PC-9 (cell line): ENCODE measurements at regions not wholly inside any gene's neighbourhood (a gene's known extent, or its start where the extent isn't known, plus 50 kb on each side); places are given as distances from the start of the nearest gene placed in this dataset.

Experiments
- BruUV-seq: library from RNA; stranded (reverse); fragments of 400-500 nt; replicated peaks from 2 replicates; lab custom pipeline; 2021; lab: Mats Ljungman, UMichigan
- CTCF ChIA-PET: fragments of 300-600 bp; sonication (Branson Sonifier 250); formaldehyde crosslinking; loops from one replicate; lab custom pipeline; 2022; ENCODE audit warnings: antibody characterized with exemption; lab: Charles Lee
- POLR2A ChIA-PET: fragments of 300-600 bp; sonication (Branson Sonifier 250); formaldehyde crosslinking; loops from one replicate; lab custom pipeline; 2022; ENCODE audit warnings: antibody characterized with exemption; ENCODE audit not compliant: unreplicated experiment; lab: Charles Lee
- DNase-seq, 2 experiments: peaks; one replicate each; pipeline versions ENCODE4 v3.0.0 to v3.0.0-alpha.2; 2015 to 2022; ENCODE audit warnings: mixed read lengths in 1 of 2
- H2AFZ ChIP-seq: fragments of 200-600 bp; sonication (generic); 2 replicates; pipeline ENCODE4 v1.8.1; 2017; ENCODE audit warnings: antibody characterized with exemption
- H3F3A ChIP-seq: fragments of 200-600 bp; sonication (generic); 2 replicates; pipeline ENCODE4 v1.8.1; 2017; ENCODE audit warnings: antibody characterized with exemption, mild to moderate bottlenecking, low read depth; ENCODE audit not compliant: insufficient read depth
- H3K27ac ChIP-seq: fragments of 200-600 bp; sonication (generic); 2 replicates; pipeline ENCODE4 v1.6.1; 2016; ENCODE audit warnings: mixed run types
- H3K27me3 ChIP-seq: fragments of 200-600 bp; sonication (generic); 2 replicates; pipeline ENCODE4 v1.6.1; 2016; ENCODE audit warnings: low read depth, mixed run types; ENCODE audit not compliant: insufficient read depth
- H3K36me3 ChIP-seq: fragments of 200-600 bp; sonication (generic); 2 replicates; pipeline ENCODE4 v1.6.1; 2016; ENCODE audit warnings: low read depth, mixed run types
- H3K4me1 ChIP-seq: fragments of 200-600 bp; sonication (generic); replicated peaks from 2 replicates; pipeline ENCODE4 v1.6.1; 2016; ENCODE audit warnings: mixed run types; ENCODE audit not compliant: insufficient read depth
- H3K4me2 ChIP-seq: fragments of 200-600 bp; sonication (generic); 2 replicates; pipeline ENCODE4 v1.6.1; 2017; ENCODE audit warnings: mixed run types
- H3K4me3 ChIP-seq: fragments of 200-600 bp; sonication (generic); 2 replicates; pipeline ENCODE4 v1.6.1; 2016; ENCODE audit warnings: mixed run types
- H3K79me2 ChIP-seq: fragments of 200-600 bp; sonication (generic); 2 replicates; pipeline ENCODE4 v1.6.1; 2017; ENCODE audit warnings: low read depth, mixed run types
- H3K9me2 ChIP-seq: fragments of 200-600 bp; sonication (generic); 2 replicates; pipeline ENCODE4 v1.8.1; 2017; ENCODE audit warnings: mild to moderate bottlenecking; ENCODE audit not compliant: insufficient read depth
- H3K9me3 ChIP-seq: fragments of 200-600 bp; sonication (generic); 2 replicates; pipeline ENCODE4 v1.8.1; 2016; ENCODE audit warnings: low read depth; ENCODE audit not compliant: insufficient read depth
- H4K20me1 ChIP-seq: fragments of 200-600 bp; sonication (generic); 2 replicates; pipeline ENCODE4 v1.8.1; 2017; ENCODE audit not compliant: insufficient read depth
- CTCF ChIP-seq: fragments of 200-600 bp; sonication (generic); conservative IDR thresholded peaks from 2 replicates; pipeline ENCODE4 v1.6.1; 2017; ENCODE audit warnings: mixed run types, antibody characterized with exemption, mild to moderate bottlenecking, moderate library complexity
- EZH2 ChIP-seq: fragments of 200-600 bp; sonication (generic); IDR thresholded peaks from 2 replicates; pipeline ENCODE4 v1.8.0; 2017; ENCODE audit warnings: antibody characterized with exemption, low read depth
- intact Hi-C: fragments of 100-400 bp; cut with micrococcal nuclease; formaldehyde crosslinking; loops from one replicate; pipeline ENCODE4 v1.10.0; 2022; ENCODE audit not compliant: unreplicated experiment

GRCh38 chr1:81437213-81437612 lies 363.5 kb upstream of the ADGRL2 start:
- Histone ChIP-seq H2AFZ (no peak overlapping the region), H3K9me3 (no peaks in the 10 kb centered on the region), H3K79me2 (no peaks in the 10 kb centered on the region), H3K4me2 (no peak overlapping the region), H4K20me1 (no peaks in the 10 kb centered on the region), H3F3A (no peaks in the 10 kb centered on the region), H3K9me2 (no peaks in the 10 kb centered on the region), H3K36me3 (no peaks in the 10 kb centered on the region), H3K27me3 (no peaks in the 10 kb centered on the region), H3K4me1 (no peaks in the 10 kb centered on the region), H3K27ac (no peak overlapping the region), H3K4me3 (no peak overlapping the region)
- POLR2A ChIA-PET = no interaction called here
- CTCF ChIA-PET = no interaction called here
- TF ChIP-seq EZH2 = no peak
- TF ChIP-seq CTCF = no peak
- no peak for DNase-seq
- no TSS peak for BruUV-seq
- intact Hi-C loops = loop anchor here (5.0 kb wide), 1 partner anchor 80 kb away; no protein-coding TSS in a partner anchor

- Histone ChIP-seq H3K79me2 (no peaks in the 10 kb centered on the region), H3K9me2 (no peaks in the 10 kb centered on the region), H3K27me3 (no peaks in the 10 kb centered on the region), H2AFZ (no peak overlapping the region), H3K4me2 (no peak overlapping the region), H3K9me3 (no peaks in the 10 kb centered on the region), H3K36me3 (no peaks in the 10 kb centered on the region), H3K27ac (no peak overlapping the region), H3K4me1 (no peaks in the 10 kb centered on the region), H4K20me1 (no peaks in the 10 kb centered on the region), H3F3A (no peaks in the 10 kb centered on the region), H3K4me3 (no peak overlapping the region)
- TF ChIP-seq CTCF (no peak), EZH2 (no peak)
- no TSS peak for BruUV-seq
- intact Hi-C loops = loop anchor here (5.0 kb wide), 1 partner anchor 82 kb away; no protein-coding TSS in a partner anchor
- DNase-seq = no peak
- CTCF ChIA-PET = no interaction called here
- POLR2A ChIA-PET = no interaction called here
Observed at GRCh38 chr1:81435175-81435574, 365.6 kb upstream of the ADGRL2 start.

- Histone ChIP-seq H4K20me1 (no peaks in the 10 kb centered on the region), H3K36me3 (no peaks in the 10 kb centered on the region), H3K9me3 (no peaks in the 10 kb centered on the region), H3K27me3 (no peaks in the 10 kb centered on the region), H3K4me1 (no peaks in the 10 kb centered on the region), H3K4me2 (no peak overlapping the region), H3K9me2 (no peaks in the 10 kb centered on the region), H3F3A (no peaks in the 10 kb centered on the region), H3K27ac (no peak overlapping the region), H3K79me2 (no peaks in the 10 kb centered on the region), H3K4me3 (no peak overlapping the region), H2AFZ (no peak overlapping the region)
- BruUV-seq = no TSS peak
- TF ChIP-seq CTCF (no peak), EZH2 (no peak)
- intact Hi-C loops = no loop called here
- POLR2A ChIA-PET = no interaction called here
- CTCF ChIA-PET = no interaction called here
- DNase-seq = no peak
Observed at GRCh38 chr1:81433676-81434075, 367.1 kb upstream of the ADGRL2 start.
